Fibroblast of lung (primary cell): ENCODE measurements at regions not wholly inside any gene's neighbourhood (a gene's known extent, or its start where the extent isn't known, plus 50 kb on each side); places are given as distances from the start of the nearest gene placed in this dataset.

Source experiments
- EZH2 ChIP-seq: IDR thresholded peaks from 2 replicates; pipeline ENCODE4 v1.5.1; 2012; ENCODE audit warnings: low read length, control low read depth, mild to moderate bottlenecking; ENCODE audit errors: missing control alignments
- TF ChIP-seq, protein P1 (sequence below), 2 donors: IDR thresholded peaks in 1 of 2; conservative IDR thresholded peaks in 1 of 2; 1 replicate in 1 of 2; 2 replicates in 1 of 2; pipeline ENCODE4 v1.5.1; 2011 to 2012; ENCODE audit warnings: low read length in 2 of 2, control low read depth in 1 of 2, inconsistent platforms in 1 of 2, low read depth in 1 of 2, mild to moderate bottlenecking in 1 of 2

DNA sequence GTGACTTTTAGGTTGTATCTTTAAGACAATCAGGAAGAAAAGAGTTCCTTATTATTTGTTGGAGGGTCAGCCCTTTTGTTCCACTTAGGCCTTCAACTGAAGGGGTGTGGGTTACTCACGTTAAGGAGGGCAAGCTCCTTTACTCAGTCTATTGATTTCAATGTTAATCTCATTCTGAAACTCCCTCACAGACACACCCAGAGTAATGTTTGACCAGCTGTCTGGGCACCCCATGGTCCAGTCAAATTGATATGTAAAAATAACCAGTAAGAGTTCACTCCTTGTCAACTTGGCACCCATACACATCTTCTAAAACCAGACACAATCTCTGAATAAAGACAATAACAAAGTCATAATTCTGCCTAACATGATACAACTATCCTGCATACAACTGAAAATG, 292.9 kb downstream of the KLF5 start:
- TF ChIP-seq, protein P1, sequence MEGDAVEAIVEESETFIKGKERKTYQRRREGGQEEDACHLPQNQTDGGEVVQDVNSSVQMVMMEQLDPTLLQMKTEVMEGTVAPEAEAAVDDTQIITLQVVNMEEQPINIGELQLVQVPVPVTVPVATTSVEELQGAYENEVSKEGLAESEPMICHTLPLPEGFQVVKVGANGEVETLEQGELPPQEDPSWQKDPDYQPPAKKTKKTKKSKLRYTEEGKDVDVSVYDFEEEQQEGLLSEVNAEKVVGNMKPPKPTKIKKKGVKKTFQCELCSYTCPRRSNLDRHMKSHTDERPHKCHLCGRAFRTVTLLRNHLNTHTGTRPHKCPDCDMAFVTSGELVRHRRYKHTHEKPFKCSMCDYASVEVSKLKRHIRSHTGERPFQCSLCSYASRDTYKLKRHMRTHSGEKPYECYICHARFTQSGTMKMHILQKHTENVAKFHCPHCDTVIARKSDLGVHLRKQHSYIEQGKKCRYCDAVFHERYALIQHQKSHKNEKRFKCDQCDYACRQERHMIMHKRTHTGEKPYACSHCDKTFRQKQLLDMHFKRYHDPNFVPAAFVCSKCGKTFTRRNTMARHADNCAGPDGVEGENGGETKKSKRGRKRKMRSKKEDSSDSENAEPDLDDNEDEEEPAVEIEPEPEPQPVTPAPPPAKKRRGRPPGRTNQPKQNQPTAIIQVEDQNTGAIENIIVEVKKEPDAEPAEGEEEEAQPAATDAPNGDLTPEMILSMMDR (conservative IDR thresholded peaks at IDR 0.05 in 1 of 2, IDR thresholded peaks at IDR 0.05 in 1 of 2; ENCODE audit: low read depth in 1 of 2, low read length in 2 of 2): no peak
- no peak for TF ChIP-seq EZH2
